ENCODE measurements at regions not wholly inside any gene's neighbourhood (a gene's known extent, or its start where the extent isn't known, plus 50 kb on each side); places are given as distances from the start of the nearest gene placed in this dataset.

DNA sequence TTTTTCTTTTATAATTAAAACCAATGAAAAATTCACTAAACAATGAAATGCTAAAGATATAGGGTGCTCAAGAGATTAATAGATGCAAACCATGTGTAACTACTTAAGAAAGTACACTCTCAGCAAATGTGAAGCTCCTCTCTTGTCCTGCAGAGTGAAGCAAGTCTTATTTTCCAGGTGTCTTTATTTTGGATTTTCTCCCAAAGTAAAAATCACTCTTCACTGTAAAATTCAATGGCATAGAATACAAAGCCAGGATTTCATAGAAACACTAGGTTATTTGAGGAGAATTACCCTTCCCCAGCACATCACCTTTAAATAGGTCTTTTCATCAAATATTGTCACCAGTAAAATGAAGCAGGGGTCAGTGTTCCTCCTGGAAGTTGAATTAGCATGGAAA lies 57.0 kb upstream of the GIMD1 start (continued):
- no peak for TF ChIP-seq SRSF3 (IDR thresholded peaks at IDR 0.05; ENCODE audit: insufficient read depth, low read length)

DNA sequence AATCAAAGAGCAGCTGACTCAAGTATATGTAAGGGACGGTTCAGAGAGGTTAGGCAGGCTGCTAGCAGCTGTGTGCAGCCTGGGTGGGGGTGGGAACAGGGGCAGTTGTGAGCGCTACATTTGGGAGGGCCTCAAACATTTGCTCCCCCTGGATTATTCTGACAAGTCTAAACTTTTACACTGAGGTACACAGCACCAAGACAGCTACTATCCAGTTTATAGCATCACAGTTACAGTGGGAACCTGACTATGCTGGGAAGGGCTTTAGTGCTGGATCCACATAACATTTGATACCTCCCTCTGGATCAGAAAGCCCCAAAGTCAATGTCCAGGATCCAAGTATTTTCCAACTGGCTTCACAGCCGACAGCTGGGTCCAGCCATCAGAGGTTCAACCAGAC lies 55.8 kb upstream of the GIMD1 start:
- ATAC-seq (no peak), DNase-seq (ENCODE audit: extremely low read depth in 1 of 4, low spot score in 3 of 4) (no peak), FAIRE-seq (no peak)
- H2AFZ ChIP-seq (ENCODE audit: low read depth, low read length), result no peak overlapping the region
- in situ Hi-C loops (cut with MboI) (no loop called here), intact Hi-C loops (cut with micrococcal nuclease) (no loop called here)
- H3K36me3 ChIP-seq (ENCODE audit: control insufficient read depth, insufficient read depth, low read length), result no peaks in the 10 kb centered on the region
- TF ChIP-seq GTF2A2 (tag; IDR thresholded peaks at IDR 0.05) (no peak), HIVEP1 (CRISPR knock-in tag; IDR thresholded peaks at IDR 0.05) (no peak), BDP1 (IDR thresholded peaks at IDR 0.05; ENCODE audit: insufficient read depth, insufficient read length) (no peak), FOS (IDR thresholded peaks at IDR 0.05; ENCODE audit: extremely low read depth, insufficient read length) (no peak), ZKSCAN8 (CRISPR knock-in tag; IDR thresholded peaks at IDR 0.05) (no peak), FOSL1 (tag; conservative IDR thresholded peaks at IDR 0.05) (no peak), ZNF583 (CRISPR knock-in tag; IDR thresholded peaks at IDR 0.05) (no peak), PHB2 (IDR thresholded peaks at IDR 0.05; ENCODE audit: low read depth) (no peak), TFAM (CRISPR knock-in tag; conservative IDR thresholded peaks at IDR 0.05) (no peak), ZNF57 (CRISPR knock-in tag; IDR thresholded peaks at IDR 0.05) (no peak), SMARCA4 (IDR thresholded peaks at IDR 0.05) (no peak)
- TF ChIP-seq, protein P1, sequence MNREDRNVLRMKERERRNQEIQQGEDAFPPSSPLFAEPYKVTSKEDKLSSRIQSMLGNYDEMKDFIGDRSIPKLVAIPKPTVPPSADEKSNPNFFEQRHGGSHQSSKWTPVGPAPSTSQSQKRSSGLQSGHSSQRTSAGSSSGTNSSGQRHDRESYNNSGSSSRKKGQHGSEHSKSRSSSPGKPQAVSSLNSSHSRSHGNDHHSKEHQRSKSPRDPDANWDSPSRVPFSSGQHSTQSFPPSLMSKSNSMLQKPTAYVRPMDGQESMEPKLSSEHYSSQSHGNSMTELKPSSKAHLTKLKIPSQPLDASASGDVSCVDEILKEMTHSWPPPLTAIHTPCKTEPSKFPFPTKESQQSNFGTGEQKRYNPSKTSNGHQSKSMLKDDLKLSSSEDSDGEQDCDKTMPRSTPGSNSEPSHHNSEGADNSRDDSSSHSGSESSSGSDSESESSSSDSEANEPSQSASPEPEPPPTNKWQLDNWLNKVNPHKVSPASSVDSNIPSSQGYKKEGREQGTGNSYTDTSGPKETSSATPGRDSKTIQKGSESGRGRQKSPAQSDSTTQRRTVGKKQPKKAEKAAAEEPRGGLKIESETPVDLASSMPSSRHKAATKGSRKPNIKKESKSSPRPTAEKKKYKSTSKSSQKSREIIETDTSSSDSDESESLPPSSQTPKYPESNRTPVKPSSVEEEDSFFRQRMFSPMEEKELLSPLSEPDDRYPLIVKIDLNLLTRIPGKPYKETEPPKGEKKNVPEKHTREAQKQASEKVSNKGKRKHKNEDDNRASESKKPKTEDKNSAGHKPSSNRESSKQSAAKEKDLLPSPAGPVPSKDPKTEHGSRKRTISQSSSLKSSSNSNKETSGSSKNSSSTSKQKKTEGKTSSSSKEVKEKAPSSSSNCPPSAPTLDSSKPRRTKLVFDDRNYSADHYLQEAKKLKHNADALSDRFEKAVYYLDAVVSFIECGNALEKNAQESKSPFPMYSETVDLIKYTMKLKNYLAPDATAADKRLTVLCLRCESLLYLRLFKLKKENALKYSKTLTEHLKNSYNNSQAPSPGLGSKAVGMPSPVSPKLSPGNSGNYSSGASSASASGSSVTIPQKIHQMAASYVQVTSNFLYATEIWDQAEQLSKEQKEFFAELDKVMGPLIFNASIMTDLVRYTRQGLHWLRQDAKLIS (CRISPR knock-in tag; IDR thresholded peaks at IDR 0.05), result no peak
- no peaks in the 10 kb centered on the region for H3K9me1 ChIP-seq (ENCODE audit: control insufficient read depth, insufficient read depth, low read length)
- 0% methylated on average over 1 of the region's 3 CpGs for WGBS (ENCODE audit: insufficient coverage, low coverage, missing lambda C conversion rate)
- no peaks in the 10 kb centered on the region for H3K4me1 ChIP-seq (replicated peaks in 1 of 2; ENCODE audit: control insufficient read depth in 2 of 2, insufficient read depth in 2 of 2, low read length in 2 of 2)
- no peaks in the 10 kb centered on the region for H3K9me3 ChIP-seq (replicated peaks; ENCODE audit: control insufficient read depth, insufficient read depth, low read depth, low read length)
- H3K27ac ChIP-seq (ENCODE audit: extremely low read depth, low read depth, low read length), result no peak overlapping the region
- no peaks in the 10 kb centered on the region for H4K20me1 ChIP-seq (replicated peaks; ENCODE audit: control insufficient read depth, insufficient read depth, low read length)
- H3K4me2 ChIP-seq (ENCODE audit: insufficient read depth, low read length), result no peak overlapping the region
- H3K79me2 ChIP-seq (ENCODE audit: control insufficient read depth, insufficient read depth, low read length), result no peaks in the 10 kb centered on the region
- no peak overlapping the region for H3K9ac ChIP-seq (ENCODE audit: insufficient read depth in 1 of 2, low read depth in 2 of 2, low read length in 2 of 2)
- no TSS peak for BruUV-seq (replicated peaks)
- no peaks in the 10 kb centered on the region for H3K27me3 ChIP-seq (ENCODE audit: control insufficient read depth in 2 of 2, insufficient read depth in 2 of 2, low read length in 2 of 2)
- ChIA-PET CTCF (ENCODE audit: low intra/inter-chr PET ratio) (no interaction called here), POLR2A (no interaction called here)
- H3K4me3 ChIP-seq, result no peak overlapping the region
